B cell (primary cell): ENCODE measurements at regions not wholly inside any gene's neighbourhood (a gene's known extent, or its start where the extent isn't known, plus 50 kb on each side); places are given as distances from the start of the nearest gene placed in this dataset.

Experiments
- CTCF ChIP-seq: fragments of 200-600 bp; IDR thresholded peaks from one replicate; pipeline ENCODE4 v1.8.0; 2022; ENCODE audit warnings: antibody characterized with exemption, mild to moderate bottlenecking
- EZH2 ChIP-seq: IDR thresholded peaks from 2 replicates; pipeline ENCODE4 v1.6.1; 2012; ENCODE audit warnings: borderline replicate concordance, low read depth, mild to moderate bottlenecking, moderate library complexity, low read length; ENCODE audit not compliant: insufficient read depth, poor library complexity, severe bottlenecking

GRCh38 chr5:14036947-14037346 lies 92.5 kb upstream of the DNAH5 start:
- TF ChIP-seq CTCF (no peak), EZH2 (no peak)
